Hematopoietic multipotent progenitor cell treated with erythropoietin and hydrocortisone succinate and interleukin-3 and kit ligand, for 8 days (in vitro differentiated cells): ENCODE measurements at regions not wholly inside any gene's neighbourhood (a gene's known extent, or its start where the extent isn't known, plus 50 kb on each side); places are given as distances from the start of the nearest gene placed in this dataset.
A peak's percentile ranks its signal among the peaks of the same experiment; 100 is the strongest.
"Not testable (repeated sequence)": the region's sequence is repeated elsewhere in the genome, so short reads cannot be mapped to it uniquely, and the experiment has no call there.

ENCODE experiments used
- DNase-seq: peaks from one replicate; pipeline ENCODE4 v3.0.0-alpha.2; 2015

DNA sequence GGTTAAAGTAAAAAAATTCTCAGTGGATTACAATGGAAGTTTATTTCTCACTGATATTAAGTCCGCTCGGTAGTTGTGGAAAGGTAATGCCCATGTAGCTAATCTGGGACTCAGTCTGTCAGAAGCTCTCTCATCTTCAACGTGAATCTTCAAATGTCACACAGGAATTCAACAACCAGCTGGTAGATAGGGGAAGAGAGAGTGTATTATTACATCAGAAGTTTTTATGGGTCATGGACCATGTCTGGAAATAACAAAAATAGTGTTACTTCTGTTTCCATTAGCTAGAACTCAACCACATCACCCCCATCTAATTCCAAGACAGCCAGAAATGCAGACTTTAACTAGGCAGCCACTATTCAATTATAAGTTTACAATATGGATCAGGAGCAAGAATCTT, 506.1 kb upstream of the HTR2C start:
- no peak for DNase-seq

DNA sequence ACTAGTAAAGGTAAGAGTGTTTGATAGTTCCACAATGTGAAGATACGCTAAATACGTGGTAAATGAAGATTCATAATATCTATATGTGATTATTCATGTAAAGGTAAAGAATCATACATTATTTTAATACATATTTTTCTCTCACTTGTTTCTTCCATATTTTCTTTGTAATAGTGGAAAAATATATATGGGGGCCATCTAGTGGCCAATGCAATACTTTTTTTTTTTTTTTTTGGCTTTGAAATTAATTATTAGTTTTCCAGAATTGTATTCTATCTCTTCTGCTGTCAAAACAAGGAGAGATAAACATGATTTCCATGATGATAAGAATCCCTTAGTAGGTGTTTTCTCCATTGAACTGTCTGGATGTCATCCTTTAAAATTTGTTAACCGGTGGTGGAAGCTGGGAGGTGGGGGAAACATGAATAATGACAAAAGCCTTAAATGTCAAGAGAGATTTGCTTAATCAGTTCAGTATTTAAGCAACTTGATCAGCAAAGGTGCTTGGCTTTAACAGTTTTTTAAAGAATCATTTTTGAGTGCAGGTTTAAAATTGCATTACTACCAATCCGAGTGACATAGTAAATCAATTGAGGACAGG, 508.7 kb upstream of the HTR2C start:
- DNase-seq: peak; percentile 35

DNA sequence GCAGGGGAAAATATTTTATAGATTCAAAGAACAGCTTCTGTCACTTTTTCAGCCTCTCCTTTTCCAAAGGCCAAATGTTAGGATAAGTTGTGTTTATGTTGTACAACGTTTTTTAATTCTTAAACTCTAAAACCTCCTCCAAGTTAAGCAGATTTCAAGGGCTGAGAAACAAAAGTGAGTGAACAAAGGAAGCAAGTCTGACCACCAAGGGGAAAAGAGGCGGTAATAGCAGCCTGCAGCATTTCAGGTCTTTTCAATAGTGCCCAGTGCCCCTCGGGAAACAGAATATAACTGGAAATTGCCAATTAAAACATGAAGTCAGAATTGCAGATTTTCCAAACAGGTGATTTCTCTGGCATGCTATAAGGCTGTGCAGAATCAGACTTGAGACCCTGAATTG, 510.0 kb upstream of the HTR2C start:
- DNase-seq: no peak

- DNase-seq: peak; percentile 85
These were observed 512.5 kb upstream of the HTR2C start for GRCh38 chrX:114071412-114071811.

GRCh38 chrX:114065577-114066223, 518.2 kb upstream of the HTR2C start:
- DNase-seq: peak; percentile 55

- peak; percentile 51 for DNase-seq
These were observed 522.7 kb upstream of the HTR2C start for GRCh38 chrX:114061226-114061625.

- peak; percentile 85 for DNase-seq
These were observed 524.9 kb upstream of the HTR2C start for GRCh38 chrX:114058988-114059418.

GRCh38 chrX:114057422-114057821, 526.5 kb upstream of the HTR2C start:
- not testable (repeated sequence) for DNase-seq

DNA sequence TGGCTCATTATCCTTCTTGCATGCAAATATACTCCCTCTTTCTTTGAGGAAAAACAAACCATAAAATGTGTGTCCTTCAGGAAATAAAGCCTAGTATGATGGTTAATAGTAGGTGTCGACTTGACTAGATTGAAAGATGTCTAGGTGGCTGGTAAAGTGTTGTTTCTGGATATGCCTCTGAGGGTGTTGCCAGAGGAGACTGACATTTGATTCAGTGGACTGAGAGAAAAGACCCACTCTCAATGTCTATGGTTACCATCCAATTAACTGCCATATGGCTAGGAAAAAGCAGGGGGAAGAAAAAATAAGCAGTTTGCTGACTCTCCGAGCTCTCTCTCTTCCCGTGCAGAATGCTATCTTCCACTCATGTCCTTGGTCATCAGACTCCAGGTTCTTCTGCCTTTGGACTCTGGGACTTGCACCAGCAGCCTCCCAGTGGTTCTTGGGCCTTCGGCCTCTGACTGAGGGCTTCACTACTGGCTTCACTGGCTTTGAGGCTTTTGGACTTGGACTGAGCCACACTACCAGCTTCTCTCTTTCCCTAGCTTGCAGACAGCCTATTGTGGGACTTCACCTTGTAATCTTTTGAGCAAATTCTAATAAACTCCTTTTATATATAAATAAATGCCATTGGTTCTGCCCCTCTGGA, 532.1 kb upstream of the HTR2C start:
- DNase-seq: no peak

GRCh38 chrX:114050075-114050796, 533.6 kb upstream of the HTR2C start:
- no peak for DNase-seq

DNA sequence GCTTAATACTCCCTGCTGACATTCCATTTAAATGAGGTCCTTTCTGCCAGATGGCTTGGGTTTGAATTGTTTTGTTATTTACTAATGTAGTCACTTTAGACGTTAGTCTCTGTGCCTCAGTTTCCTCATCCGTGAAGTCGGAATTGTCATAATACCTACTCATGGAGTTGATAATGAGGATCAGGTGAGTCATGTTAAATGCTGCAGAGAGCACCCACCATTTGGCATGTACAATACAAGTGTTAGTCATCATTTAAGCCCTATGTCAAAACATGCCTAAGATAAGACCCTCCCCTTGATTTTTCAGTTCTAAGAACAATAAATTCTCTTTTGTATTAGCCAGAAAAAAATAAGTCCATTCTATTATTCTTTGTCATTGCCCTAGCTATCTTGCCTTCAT, 534.8 kb upstream of the HTR2C start:
- DNase-seq: no peak

DNA sequence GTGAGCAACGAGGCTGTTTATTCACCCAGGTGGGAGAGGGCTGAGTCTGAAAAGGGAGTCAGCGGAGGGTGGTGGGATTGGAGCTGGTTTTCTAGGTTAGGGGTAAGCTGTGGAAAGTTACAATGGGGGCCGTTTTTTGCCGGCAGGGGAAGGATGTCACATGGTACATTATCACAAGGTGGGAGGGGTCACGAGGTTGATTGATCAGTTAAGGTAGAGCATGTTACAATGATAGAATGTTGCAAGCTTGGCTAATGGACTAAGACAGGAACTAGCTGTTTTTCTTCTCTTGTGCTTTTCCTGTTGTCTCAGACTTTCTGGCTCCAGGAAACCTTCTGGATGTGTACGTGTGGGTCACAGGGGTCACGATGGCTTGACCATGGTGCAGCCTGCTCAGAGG, 536.3 kb upstream of the HTR2C start:
- DNase-seq: no peak

GRCh38 chrX:114046695-114047279, 537.1 kb upstream of the HTR2C start:
- DNase-seq: no peak

DNA sequence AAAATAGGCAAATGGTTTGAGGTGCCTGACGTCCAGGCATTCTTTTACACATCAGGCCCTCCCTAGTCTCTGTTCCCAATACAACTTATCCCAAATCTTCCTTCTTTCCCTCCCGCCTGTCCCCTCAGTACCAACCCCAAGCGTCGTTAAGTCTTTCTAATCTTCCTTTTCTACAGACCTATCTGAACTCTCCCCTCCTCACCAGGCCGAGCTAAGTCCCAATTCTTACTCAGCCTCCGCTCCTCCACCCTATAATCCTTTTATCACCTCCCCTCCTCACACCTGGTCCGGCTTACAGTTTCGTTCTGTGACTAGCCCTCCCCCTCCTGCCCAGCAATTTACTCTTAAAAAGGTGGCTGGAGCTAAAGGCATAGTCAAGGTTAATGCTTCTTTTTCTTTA, 542.4 kb upstream of the HTR2C start:
- DNase-seq: not testable (repeated sequence)

GRCh38 chrX:114040661-114041269, 543.1 kb upstream of the HTR2C start:
- not testable (repeated sequence) for DNase-seq

DNA sequence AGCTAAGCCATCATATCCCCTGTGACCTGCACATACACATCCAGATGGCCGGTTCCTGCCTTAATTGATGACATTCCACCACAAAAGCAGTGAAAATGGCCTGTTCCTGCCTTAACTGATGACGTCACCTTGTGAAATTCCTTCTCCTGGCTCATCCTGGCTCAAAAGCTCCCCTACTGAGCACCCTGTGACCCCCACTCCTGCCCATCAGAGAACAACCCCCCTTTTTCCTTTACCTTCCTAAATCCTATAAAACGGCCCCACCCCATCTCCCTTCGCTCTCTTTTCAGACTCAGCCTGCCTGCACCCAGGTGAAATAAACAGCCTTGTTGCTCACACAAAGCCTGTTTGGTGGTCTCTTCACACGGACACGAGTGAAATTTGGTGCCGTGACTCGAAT, 543.8 kb upstream of the HTR2C start:
- not testable (repeated sequence) for DNase-seq

DNA sequence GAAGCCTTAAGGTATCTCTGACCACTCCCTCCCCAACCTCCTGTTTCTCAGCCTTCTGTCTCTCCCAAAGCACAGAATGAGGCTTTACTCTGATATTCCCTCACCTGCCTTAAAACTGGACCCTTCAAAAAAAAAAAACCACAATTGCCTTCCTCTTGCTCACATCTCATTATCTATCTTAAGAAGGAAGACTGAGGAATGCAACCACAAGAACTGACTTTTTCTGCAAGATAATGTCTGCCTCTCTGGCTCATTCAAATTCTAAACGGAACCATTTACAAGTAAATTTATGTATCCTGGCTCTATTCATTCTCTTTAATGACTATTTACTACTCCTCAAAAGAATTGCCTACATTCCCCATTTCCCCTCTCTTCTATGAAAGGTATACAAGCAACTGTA, 545.5 kb upstream of the HTR2C start:
- no peak for DNase-seq

GRCh38 chrX:114037515-114037914, 546.4 kb upstream of the HTR2C start:
- DNase-seq: no peak

GRCh38 chrX:114028907-114029662, 554.8 kb upstream of the HTR2C start:
- no peak for DNase-seq

- DNase-seq: no peak
These were observed 566.8 kb upstream of the HTR2C start for GRCh38 chrX:114017086-114017485.

DNA sequence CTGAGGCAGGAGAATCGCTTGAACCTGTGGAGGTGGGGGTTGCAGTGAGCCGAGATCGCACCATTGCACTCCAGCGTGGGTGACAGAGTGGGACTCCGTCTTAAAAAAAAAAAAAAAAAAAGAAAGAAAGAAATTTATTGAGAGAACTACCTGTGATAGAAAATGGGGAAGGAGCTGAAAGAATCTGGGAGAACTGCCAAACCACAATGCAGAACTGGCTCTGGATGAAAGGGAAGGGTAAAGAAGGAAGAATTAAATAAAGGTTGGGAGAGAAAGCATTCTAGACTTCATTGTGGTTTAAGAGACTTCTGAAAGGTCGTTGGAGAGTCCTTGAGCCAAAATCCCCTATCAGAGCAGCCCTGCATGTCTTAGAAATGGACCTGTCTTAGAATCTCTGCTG, 567.9 kb upstream of the HTR2C start:
- peak; percentile 18 for DNase-seq

DNA sequence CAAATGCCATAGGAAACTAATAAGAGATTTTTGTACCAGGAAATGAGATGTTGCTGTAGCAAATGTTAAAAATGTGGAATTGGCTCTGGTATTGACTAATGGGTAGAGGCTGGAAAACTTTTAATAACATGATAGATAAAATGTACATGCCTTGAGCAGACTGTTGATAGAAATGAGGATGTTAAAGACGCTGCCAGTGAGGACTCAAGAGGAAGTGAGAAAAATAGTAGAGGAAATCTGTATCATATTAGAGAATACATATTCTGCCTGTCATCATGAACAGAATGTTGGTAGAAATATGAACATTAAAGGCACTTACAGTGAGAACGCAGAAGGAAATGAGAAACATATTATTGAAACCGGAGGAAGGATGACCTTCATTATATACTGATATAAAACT, 577.2 kb upstream of the HTR2C start:
- no peak for DNase-seq
